ENCODE measurements at regions not wholly inside any gene's neighbourhood (a gene's known extent, or its start where the extent isn't known, plus 50 kb on each side); places are given as distances from the start of the nearest gene placed in this dataset.

DNA sequence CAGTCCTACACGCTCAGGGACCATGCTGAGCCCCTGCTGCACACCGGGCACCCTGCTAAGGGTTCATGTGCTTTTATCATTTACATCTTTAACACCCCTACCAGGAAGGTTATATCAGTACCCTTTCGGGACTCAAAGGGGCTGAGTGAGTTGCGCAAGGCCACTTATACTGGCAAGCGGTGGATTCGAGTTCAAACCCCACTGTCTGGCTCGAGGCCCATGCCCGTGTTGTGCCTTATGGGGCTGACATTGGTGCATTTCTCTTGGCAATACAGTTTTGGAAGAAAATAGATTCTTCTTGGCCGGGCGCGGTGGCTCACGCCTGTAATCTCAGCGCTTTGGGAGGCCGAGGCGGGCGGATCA, 69.5 kb upstream of the MAP4K4 start:
- TF ChIP-seq, protein P1, sequence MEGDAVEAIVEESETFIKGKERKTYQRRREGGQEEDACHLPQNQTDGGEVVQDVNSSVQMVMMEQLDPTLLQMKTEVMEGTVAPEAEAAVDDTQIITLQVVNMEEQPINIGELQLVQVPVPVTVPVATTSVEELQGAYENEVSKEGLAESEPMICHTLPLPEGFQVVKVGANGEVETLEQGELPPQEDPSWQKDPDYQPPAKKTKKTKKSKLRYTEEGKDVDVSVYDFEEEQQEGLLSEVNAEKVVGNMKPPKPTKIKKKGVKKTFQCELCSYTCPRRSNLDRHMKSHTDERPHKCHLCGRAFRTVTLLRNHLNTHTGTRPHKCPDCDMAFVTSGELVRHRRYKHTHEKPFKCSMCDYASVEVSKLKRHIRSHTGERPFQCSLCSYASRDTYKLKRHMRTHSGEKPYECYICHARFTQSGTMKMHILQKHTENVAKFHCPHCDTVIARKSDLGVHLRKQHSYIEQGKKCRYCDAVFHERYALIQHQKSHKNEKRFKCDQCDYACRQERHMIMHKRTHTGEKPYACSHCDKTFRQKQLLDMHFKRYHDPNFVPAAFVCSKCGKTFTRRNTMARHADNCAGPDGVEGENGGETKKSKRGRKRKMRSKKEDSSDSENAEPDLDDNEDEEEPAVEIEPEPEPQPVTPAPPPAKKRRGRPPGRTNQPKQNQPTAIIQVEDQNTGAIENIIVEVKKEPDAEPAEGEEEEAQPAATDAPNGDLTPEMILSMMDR (conservative IDR thresholded peaks at IDR 0.05 in 1 of 2, IDR thresholded peaks at IDR 0.05 in 1 of 2; ENCODE audit: low read depth in 1 of 2, low read length in 2 of 2) = no peak
- TF ChIP-seq EZH2 (IDR thresholded peaks at IDR 0.05; ENCODE audit: low read length, missing control alignments) = no peak

Data from fibroblast of lung (primary cell).